ENCODE measurements at regions not wholly inside any gene's neighbourhood (a gene's known extent, or its start where the extent isn't known, plus 50 kb on each side); places are given as distances from the start of the nearest gene placed in this dataset.

DNA sequence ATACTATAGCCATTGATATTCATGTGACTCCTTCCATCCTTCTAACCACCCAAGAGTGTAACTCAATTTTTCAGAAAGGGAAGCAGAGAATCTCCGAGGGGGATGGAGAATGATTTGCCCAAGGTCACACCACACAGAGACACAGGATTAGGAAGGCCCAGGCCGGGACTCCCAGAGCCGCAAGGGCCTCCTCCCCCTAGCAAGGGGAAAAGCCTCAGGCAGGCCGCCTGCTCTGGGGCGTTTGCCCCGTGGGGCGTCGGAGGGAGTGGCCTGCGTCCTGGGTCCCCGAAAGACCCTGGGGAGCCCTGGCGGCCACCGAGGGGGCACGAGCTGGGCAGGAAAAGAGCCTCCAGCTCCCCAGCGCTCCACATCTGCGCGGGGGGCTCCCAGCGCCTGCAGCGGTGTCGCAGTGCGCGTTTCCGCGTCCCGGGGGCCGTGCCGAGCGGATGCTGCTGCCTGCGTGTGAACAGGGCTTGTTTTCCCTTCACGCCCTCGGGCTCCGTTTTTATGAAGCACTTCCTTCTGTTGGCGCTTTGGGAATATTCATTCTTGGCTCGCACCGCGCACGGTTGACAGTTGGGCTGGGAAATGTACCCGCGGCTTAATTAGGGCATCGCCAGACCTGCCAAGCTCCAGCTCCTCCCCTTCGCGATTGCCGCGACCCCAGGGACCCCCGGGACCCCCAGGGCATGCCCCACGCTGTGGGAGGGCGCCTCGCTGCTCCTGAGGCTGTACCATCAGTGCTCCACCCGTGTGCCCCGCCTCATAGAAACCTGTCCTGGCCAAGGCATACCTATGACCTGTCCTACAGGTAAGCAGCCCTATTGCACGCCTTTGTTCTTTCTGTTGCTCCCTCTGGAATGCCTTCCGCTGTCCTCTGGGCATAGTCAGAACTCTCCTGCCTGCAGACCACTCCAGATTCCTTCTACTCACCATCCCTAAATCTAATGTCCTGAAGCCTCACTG, 158.9 kb upstream of the GLI2 start:
- TF ChIP-seq CTCF (conservative IDR thresholded peaks at IDR 0.05 in 1 of 2, IDR thresholded peaks at IDR 0.05 in 1 of 2; ENCODE audit: extremely low read depth in 1 of 2, insufficient read depth in 1 of 2, low read depth in 1 of 2, low read length in 2 of 2) (no peak), EZH2 (IDR thresholded peaks at IDR 0.05; ENCODE audit: borderline replicate concordance, low read length) (no peak)
